HepG2 (cell line): ENCODE measurements at regions not wholly inside any gene's neighbourhood (a gene's known extent, or its start where the extent isn't known, plus 50 kb on each side); places are given as distances from the start of the nearest gene placed in this dataset.

ENCODE experiments used
- ATAC-seq: fragments of 200-7000 bp; cut with Tn5 transposase; 3 replicates; pipeline ENCODE4 v1.9.1; 2020; ENCODE audit warnings: mild to moderate bottlenecking, moderate library complexity
- BruUV-seq: library from RNA; stranded (reverse); fragments of 400-500 nt; replicated peaks from 2 replicates; lab custom pipeline; 2021; lab: Mats Ljungman, UMichigan
- CTCF ChIA-PET: fragments of 300-600 bp; formaldehyde crosslinking; extraction: SDS; loops from one replicate; lab custom pipeline; 2021; ENCODE audit warnings: low total read pairs, inconsistent platforms, low intra/inter-chr PET ratio; lab: Yijun Ruan, JAX
- POLR2A ChIA-PET: fragments of 350-600 bp; sonication (Branson Sonifier 250); formaldehyde crosslinking; loops from one replicate; lab custom pipeline; 2020; ENCODE audit warnings: antibody characterized with exemption, inconsistent platforms; lab: Yijun Ruan, JAX
- DNase-seq: peaks from one replicate; pipeline ENCODE4 v3.0.0-alpha.2; 2015; ENCODE audit warnings: low spot score
- FAIRE-seq: peaks from 3 replicates; lab custom pipeline; 2011; peaks lifted over from hg19 to GRCh38; lab: Jason Lieb, UNC
- H2AFZ ChIP-seq: one replicate; pipeline ENCODE4 v1.6.1; 2011; ENCODE audit warnings: low read length, inconsistent platforms
- H3K27ac ChIP-seq: fragments of 300-600 bp; 3 replicates; pipeline ENCODE4 v1.8.0; 2011; ENCODE audit warnings: mixed run types, mild to moderate bottlenecking, mixed read lengths, low read length, inconsistent platforms; ENCODE audit not compliant: insufficient read depth; ENCODE audit errors: extremely low read length
- H3K27me3 ChIP-seq, 2 experiments: fragments of 200-600 bp in 1 of 2; 2 replicates in 1 of 2; 3 replicates in 1 of 2; pipeline versions ENCODE4 v1.6.0 to v1.8.0; 2011; ENCODE audit warnings: low read length in 2 of 2, mild to moderate bottlenecking in 2 of 2, moderate library complexity in 2 of 2, inconsistent platforms in 1 of 2; ENCODE audit not compliant: insufficient read depth in 2 of 2, control insufficient read depth in 1 of 2
- H3K36me3 ChIP-seq, 2 experiments: fragments of 200-600 bp in 1 of 2; replicated peaks in 1 of 2; 2 replicates in 1 of 2; 3 replicates in 1 of 2; pipeline versions ENCODE4 v1.5.1 to v1.8.0; 2011; ENCODE audit warnings: low read length in 2 of 2, inconsistent platforms in 1 of 2; ENCODE audit not compliant: insufficient read depth in 2 of 2, control insufficient read depth in 1 of 2
- H3K4me1 ChIP-seq: 2 replicates; pipeline ENCODE4 v1.5.1; 2012; ENCODE audit warnings: low read length, inconsistent platforms; ENCODE audit not compliant: insufficient read depth
- H3K4me2 ChIP-seq: 2 replicates; pipeline ENCODE4 v1.6.0; 2011; ENCODE audit warnings: low read depth, low read length, inconsistent platforms
- H3K4me3 ChIP-seq, 3 experiments: fragments of 200-600 bp in 1 of 3; sonication (generic), shearing (Covaris generic) in 1 of 3; replicated peaks in 1 of 3; 2 replicates each; pipeline ENCODE4 v1.5.1; 2011 to 2016; ENCODE audit warnings: low read length in 3 of 3, inconsistent platforms in 2 of 3, low read depth in 2 of 3, mild to moderate bottlenecking in 2 of 3, control low read depth in 1 of 3, mixed read lengths in 1 of 3; ENCODE audit not compliant: insufficient read depth in 1 of 3
- H3K79me2 ChIP-seq: one replicate; pipeline ENCODE4 v1.6.1; 2011; ENCODE audit warnings: low read length, inconsistent platforms; ENCODE audit not compliant: insufficient read depth
- H3K9ac ChIP-seq: 2 replicates; pipeline ENCODE4 v1.6.0; 2011; ENCODE audit warnings: mild to moderate bottlenecking, low read depth, low read length, inconsistent platforms; ENCODE audit not compliant: insufficient read depth
- H3K9me3 ChIP-seq: 2 replicates; pipeline ENCODE4 v1.5.1; 2012; ENCODE audit warnings: mild to moderate bottlenecking, low read length
- H4K20me1 ChIP-seq: 2 replicates; pipeline ENCODE4 v1.6.0; 2011; ENCODE audit warnings: inconsistent platforms, mild to moderate bottlenecking, low read length, moderate library complexity; ENCODE audit not compliant: insufficient read depth
- ATRX ChIP-seq: sonication (generic); formaldehyde crosslinking; IDR thresholded peaks from 2 replicates; pipeline ENCODE4 v1.4.0; 2020; ENCODE audit warnings: missing genetic modification reagents, borderline replicate concordance
- BRCA1 ChIP-seq: sonication (generic); formaldehyde crosslinking; IDR thresholded peaks from 2 replicates; pipeline ENCODE4 v1.4.0; 2020; ENCODE audit warnings: missing genetic modification reagents
- E2F5 ChIP-seq: sonication (generic); formaldehyde crosslinking; conservative IDR thresholded peaks from 2 replicates; pipeline ENCODE4 v1.4.0; 2020; ENCODE audit warnings: missing genetic modification reagents
- GATAD1 ChIP-seq: IDR thresholded peaks from 2 replicates; pipeline ENCODE4 v1.6.1; 2016; ENCODE audit warnings: missing genetic modification reagents, missing compliant biosample characterization
- HDAC6 ChIP-seq: fragments of 200-600 bp; sonication (generic); IDR thresholded peaks from 2 replicates; pipeline ENCODE4 v1.7.0; 2017; ENCODE audit warnings: mild to moderate bottlenecking, antibody characterized with exemption, low read length, low read depth
- LCORL ChIP-seq, 2 experiments: fragments of 450-650 bp in 1 of 2; sonication (generic) in 1 of 2; formaldehyde crosslinking in 1 of 2; IDR thresholded peaks; 2 replicates each; pipeline versions ENCODE4 v1.5.0 to v1.6.1; 2017 to 2020; ENCODE audit warnings: antibody characterized with exemption in 1 of 2, missing genetic modification reagents in 1 of 2
- MAFK ChIP-seq, 2 experiments: IDR thresholded peaks in 1 of 2; conservative IDR thresholded peaks in 1 of 2; 2 replicates each; pipeline ENCODE4 v1.6.1; 2011; ENCODE audit warnings: improper control_type of control experiment in 2 of 2, low read length in 2 of 2
- STAT6 ChIP-seq: sonication (generic); formaldehyde crosslinking; IDR thresholded peaks from 2 replicates; pipeline ENCODE4 v1.4.0; 2020; ENCODE audit warnings: missing genetic modification reagents, mild to moderate bottlenecking, borderline replicate concordance
- ZNF256 ChIP-seq: sonication (generic); formaldehyde crosslinking; conservative IDR thresholded peaks from 2 replicates; pipeline ENCODE4 v1.4.0; 2020; ENCODE audit warnings: missing genetic modification reagents
- ZNF441 ChIP-seq: sonication (generic); formaldehyde crosslinking; IDR thresholded peaks from 2 replicates; pipeline ENCODE4 v1.7.0; 2021; ENCODE audit warnings: missing genetic modification reagents, borderline replicate concordance
- ZNF446 ChIP-seq: sonication (generic); formaldehyde crosslinking; IDR thresholded peaks from 2 replicates; pipeline ENCODE4 v1.5.0; 2020; ENCODE audit warnings: mild to moderate bottlenecking, missing genetic modification reagents
- ZNF772 ChIP-seq: sonication (generic); formaldehyde crosslinking; IDR thresholded peaks from 2 replicates; pipeline ENCODE4 v1.5.0; 2020; ENCODE audit warnings: mild to moderate bottlenecking, missing genetic modification reagents
- WGBS: methylation state at CpG from one replicate; pipeline ENCODE4 v1.1.6; 2017; ENCODE audit warnings: low lambda C conversion rate; 5-methylcytosine and 5-hydroxymethylcytosine counted together
- in situ Hi-C: cut with HindIII; loops from 2 replicates; pipeline ENCODE4 v1.10.0; 2017; ENCODE audit warnings: low pct_unique_long_range_greater_than_20kb; ENCODE audit not compliant: extremely low pct_ligation_motif_present
- intact Hi-C: fragments of 100-400 bp; cut with micrococcal nuclease; formaldehyde crosslinking; loops from one replicate; pipeline ENCODE4 v1.10.0; 2022; ENCODE audit not compliant: unreplicated experiment

- Histone ChIP-seq H3K4me1 (no peaks in the 10 kb centered on the region), H3K79me2 (no peaks in the 10 kb centered on the region), H2AFZ (no peak overlapping the region), H3K9ac (no peak overlapping the region), H3K27me3 (no peaks in the 10 kb centered on the region), H3K9me3 (no peaks in the 10 kb centered on the region), H3K4me2 (no peak overlapping the region), H4K20me1 (no peaks in the 10 kb centered on the region), H3K27ac (no peak overlapping the region), H3K4me3 (no peak overlapping the region), H3K36me3 (no peaks in the 10 kb centered on the region)
- POLR2A ChIA-PET = no interaction called here
- in situ Hi-C loops (no loop called here), intact Hi-C loops (no loop called here)
- CTCF ChIA-PET = no interaction called here
- ATAC-seq (no peak), FAIRE-seq (no peak), DNase-seq (no peak)
- 0% methylated on average over 2 of the region's 2 CpGs for WGBS
- no TSS peak for BruUV-seq
- TF ChIP-seq ZNF446 (CRISPR knock-in tag) (no peak), HDAC6 (no peak), ZNF441 (no peak), LCORL (IDR thresholded peaks at IDR 0.05) (no peak), LCORL (CRISPR knock-in tag; IDR thresholded peaks at IDR 0.05) (no peak), MAFK (conservative IDR thresholded peaks at IDR 0.05 in 1 of 2, IDR thresholded peaks at IDR 0.05 in 1 of 2; ENCODE audit: low read length in 2 of 2) (no peak), E2F5 (CRISPR knock-in tag) (no peak), GATAD1 (CRISPR knock-in tag) (no peak), STAT6 (CRISPR knock-in tag) (no peak), ZNF256 (no peak), ZNF772 (CRISPR knock-in tag) (no peak), BRCA1 (CRISPR knock-in tag) (no peak), ATRX (CRISPR knock-in tag) (no peak)
These were observed 357.8 kb downstream of the TMEM38B start for GRCh38 chr9:106052166-106052565.
